SHP77 (cell line): ENCODE measurements at regions not wholly inside any gene's neighbourhood (a gene's known extent, or its start where the extent isn't known, plus 50 kb on each side); places are given as distances from the start of the nearest gene placed in this dataset.

Experiments
- DNase-seq, 2 experiments: peaks; one replicate each; lab custom pipeline; 2025; lab: John Stamatoyannopoulos, UW

- DNase-seq = no peak
These were observed 248.2 kb downstream of the ACTL7B start for GRCh38 chr9:108607607-108608006.

- no peak for DNase-seq
These were observed 249.4 kb downstream of the ACTL7B start for GRCh38 chr9:108606401-108606800.

GRCh38 chr9:108603141-108603540 lies 252.6 kb downstream of the ACTL7B start:
- DNase-seq = no peak

- DNase-seq = no peak
These were observed 254.9 kb downstream of the ACTL7B start for GRCh38 chr9:108600896-108601295.

- DNase-seq = no peak
These were observed 256.2 kb downstream of the ACTL7B start for GRCh38 chr9:108599571-108599970.

- DNase-seq = no peak
These were observed 264.7 kb downstream of the ACTL7B start for GRCh38 chr9:108591121-108591520.

- no peak for DNase-seq
These were observed 267.5 kb downstream of the ACTL7B start for GRCh38 chr9:108588246-108588645.

- no peak for DNase-seq
These were observed 269.2 kb downstream of the ACTL7B start for GRCh38 chr9:108586471-108587139.

- DNase-seq = no peak
These were observed 270.9 kb downstream of the ACTL7B start for GRCh38 chr9:108584860-108585259.

GRCh38 chr9:108582726-108583125 lies 273.1 kb downstream of the ACTL7B start:
- DNase-seq = no peak

- no peak for DNase-seq
These were observed 275.9 kb downstream of the ACTL7B start for GRCh38 chr9:108579757-108580439.

- no peak for DNase-seq
These were observed 280.5 kb downstream of the ACTL7B start for GRCh38 chr9:108575276-108575675.

- no peak for DNase-seq
These were observed 286.2 kb downstream of the ACTL7B start for GRCh38 chr9:108569624-108570023.

GRCh38 chr9:108568093-108568492 lies 287.7 kb downstream of the ACTL7B start:
- peak in 1 of 2 experiments; percentile 18 for DNase-seq

- DNase-seq = no peak
These were observed 288.2 kb downstream of the ACTL7B start for GRCh38 chr9:108567571-108567970.

- peak; percentile 81 to 84 for DNase-seq
These were observed 290.0 kb downstream of the ACTL7B start for GRCh38 chr9:108565651-108566378.

GRCh38 chr9:108562176-108562575 lies 293.6 kb downstream of the ACTL7B start:
- no peak for DNase-seq

- DNase-seq = no peak
These were observed 296.4 kb downstream of the ACTL7B start for GRCh38 chr9:108559432-108559831.

GRCh38 chr9:108554831-108555230 lies 301.0 kb downstream of the ACTL7B start:
- no peak for DNase-seq

- no peak for DNase-seq
These were observed 302.6 kb downstream of the ACTL7B start for GRCh38 chr9:108553111-108553635.

- peak in 1 of 2 experiments; percentile 6 for DNase-seq
These were observed 303.2 kb downstream of the ACTL7B start for GRCh38 chr9:108552459-108553040.
